NCI-H146 (cell line): ENCODE measurements at regions not wholly inside any gene's neighbourhood (a gene's known extent, or its start where the extent isn't known, plus 50 kb on each side); places are given as distances from the start of the nearest gene placed in this dataset.

Source experiments
- DNase-seq: peaks from one replicate; lab custom pipeline; 2025; lab: John Stamatoyannopoulos, UW

DNA sequence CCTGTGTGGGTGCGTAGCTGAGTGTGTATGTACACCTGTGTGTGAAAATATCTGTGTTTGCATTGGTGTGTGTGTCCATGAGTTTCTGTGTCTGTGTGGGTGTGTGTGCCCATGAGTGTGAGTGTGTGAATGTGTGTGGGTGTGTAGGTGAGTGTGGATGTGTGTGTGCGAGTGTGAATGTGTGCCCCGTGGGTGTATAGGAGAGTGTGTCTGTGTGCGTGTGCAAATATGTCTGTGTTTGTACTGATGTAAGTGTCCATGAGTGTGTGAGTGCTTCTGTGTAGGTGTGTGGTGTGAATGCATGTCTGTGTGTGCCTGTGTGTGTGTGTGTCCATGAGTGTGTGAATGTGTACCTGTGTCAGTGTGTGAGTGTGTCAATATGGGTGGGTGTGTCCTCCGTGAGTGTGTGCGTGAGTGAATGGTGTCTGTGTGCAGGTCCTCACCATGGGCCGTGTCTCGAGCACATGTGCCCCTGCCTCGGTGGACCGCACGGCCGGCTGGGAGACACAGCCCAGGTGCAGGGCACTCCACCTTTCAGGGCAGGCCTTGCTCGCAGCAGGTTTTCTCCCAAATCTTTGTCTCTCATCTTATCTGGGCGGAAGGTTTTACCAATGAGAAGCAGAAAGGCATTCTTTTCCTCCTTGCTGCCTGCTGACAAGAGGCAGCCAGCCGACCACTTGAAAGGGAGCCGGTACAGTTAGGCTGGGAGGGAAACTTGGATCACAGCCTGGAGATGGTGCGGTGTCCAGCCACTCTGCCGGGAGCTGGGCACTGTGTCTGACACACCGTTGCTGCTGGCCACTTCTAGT is 107.1 kb upstream of the FAM20C start:
- no peak for DNase-seq

DNA sequence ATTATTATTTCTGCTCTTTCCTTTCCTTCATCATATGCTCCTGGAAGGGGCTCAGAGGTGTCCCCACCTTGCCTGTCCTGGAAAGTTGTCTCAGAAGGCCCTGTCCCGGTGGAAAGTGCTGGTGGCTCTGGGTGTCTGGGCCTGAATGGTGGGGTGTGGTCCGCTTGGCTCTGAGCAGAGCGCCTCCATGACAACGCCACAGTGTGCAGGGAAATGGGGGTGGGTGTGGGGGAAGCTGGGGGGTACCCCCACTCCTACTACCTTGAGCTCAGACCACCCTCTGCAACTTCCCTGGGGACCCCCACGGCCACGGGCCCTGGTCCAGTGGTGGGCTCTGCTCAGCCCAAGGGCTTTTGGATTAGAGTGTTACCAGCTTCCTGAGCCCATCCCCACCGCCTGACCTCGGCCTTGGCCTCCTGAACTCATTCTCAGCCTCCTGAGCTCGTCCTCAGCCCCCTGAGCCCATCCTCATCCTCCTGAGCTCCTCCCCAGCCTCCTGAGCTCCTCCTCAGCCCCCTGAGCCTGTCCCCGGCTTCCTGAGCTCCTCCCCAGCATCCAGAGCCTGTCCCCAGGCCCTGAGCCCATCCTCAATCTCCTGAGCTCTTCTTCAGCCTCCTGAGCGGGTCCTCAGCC is 106.4 kb upstream of the FAM20C start:
- DNase-seq = no peak

DNA sequence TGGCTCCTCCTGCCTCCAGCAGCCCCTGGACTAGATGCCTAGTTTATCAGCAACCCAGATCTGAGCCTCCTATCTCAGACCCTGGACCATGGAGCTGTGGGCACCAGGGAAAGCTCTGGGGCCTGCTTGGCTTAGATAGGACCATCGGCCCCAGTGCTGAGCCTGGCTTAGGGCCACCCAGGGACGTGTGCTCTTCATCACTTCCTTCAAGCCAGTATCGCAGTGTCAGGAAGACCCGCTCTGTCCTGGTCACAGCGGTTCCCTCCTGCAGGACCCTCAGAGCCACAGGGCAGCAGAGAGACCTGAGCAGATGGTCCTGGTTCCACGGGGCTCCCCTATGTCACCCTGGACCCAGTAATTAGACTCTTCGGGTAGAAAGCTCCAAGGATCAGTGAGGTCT is 105.7 kb upstream of the FAM20C start:
- DNase-seq = no peak

DNA sequence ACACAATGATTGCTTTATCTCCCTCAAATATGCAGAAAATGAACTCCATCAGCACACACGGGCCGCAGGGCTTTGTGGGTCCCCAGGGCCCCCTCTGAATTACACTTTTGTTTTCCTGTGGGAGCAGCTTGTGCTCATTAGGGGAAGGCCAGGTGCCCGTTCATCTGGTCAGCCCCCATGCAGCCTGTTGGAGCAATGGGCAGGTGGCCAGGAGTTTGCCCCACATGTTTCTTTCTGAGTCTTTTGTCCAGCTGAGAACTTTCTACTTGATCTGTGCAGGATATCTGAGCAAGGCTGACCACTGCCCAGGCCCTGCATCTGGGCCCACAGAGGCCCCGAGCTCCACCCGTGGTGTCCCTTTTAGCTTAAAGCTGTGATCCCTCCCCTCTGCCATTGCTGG is 105.3 kb upstream of the FAM20C start:
- no peak for DNase-seq

DNA sequence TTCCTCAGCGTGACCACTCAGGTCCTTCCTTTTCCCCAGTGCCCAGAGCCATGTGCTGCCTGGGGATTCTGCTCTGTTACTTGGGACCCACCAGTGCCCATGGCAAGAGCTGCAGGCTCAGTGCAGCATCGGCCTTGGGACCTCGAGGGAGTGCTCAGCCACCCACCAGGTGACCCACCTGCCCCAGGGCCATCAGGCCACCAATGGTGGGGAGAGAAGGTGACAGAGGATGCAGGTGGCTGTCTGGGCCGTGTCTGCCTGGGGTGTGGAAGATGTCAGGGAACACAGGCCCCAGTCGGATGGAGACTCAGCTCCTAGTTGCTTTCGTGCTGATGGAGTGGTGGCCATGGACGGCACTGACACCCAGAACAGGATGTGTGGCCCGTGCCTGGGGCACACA is 104.7 kb upstream of the FAM20C start:
- DNase-seq = no peak

DNA sequence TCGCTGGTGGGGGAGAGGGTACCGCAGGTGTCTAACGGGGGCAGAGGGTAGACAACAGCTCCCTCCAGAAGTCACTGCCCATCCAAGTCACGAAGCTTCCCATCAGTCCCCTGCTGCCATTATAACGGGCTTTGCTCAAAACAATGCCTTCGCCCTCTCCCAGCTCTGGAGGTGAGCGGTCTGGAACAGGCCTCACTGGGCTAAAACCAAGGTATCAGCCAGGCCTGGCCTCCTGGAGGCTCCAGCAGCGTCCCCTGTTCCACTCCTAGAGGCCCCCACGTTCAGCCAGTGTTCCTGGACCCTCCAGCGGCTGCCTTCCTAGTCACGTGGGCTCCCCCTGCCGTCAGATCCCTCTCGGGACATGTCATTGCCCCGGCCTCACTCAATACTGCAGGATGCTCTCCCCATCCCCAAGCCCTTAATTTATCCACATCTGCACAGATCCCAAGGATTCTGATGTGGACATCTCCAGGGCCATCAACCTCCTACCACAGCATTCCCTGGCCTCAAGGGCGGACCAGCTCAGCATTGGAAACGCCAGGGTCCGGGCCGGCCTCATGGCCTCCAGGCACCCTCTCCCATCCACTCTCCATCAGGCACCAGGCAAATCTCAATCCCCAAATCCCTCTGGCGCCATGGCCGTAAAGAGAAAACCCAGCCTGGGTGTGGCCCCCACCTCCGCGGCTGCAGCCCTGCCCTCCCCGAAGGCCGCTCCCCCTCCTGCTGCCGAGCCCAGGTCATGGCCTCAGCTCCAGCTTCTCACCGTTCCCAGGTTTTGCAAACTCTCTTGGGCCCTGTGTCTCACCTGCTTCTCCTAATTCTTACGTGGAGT is 104.1 kb upstream of the FAM20C start:
- no peak for DNase-seq

DNA sequence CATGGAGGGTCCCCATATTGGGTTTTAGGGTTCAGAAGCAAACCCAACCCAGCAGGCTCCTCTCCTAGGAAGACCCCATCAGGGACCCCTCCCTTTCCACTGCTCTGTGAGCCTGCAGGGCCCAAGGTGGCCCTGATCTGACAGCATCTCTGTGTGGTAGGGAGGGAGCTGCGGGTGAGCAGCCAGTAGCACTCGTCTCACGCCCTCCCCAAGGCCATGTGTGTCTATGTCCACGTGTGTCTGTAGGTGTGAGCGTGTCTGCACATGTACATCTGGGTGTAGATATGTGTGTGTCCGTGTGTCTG is 103.5 kb upstream of the FAM20C start:
- no peak for DNase-seq

DNA sequence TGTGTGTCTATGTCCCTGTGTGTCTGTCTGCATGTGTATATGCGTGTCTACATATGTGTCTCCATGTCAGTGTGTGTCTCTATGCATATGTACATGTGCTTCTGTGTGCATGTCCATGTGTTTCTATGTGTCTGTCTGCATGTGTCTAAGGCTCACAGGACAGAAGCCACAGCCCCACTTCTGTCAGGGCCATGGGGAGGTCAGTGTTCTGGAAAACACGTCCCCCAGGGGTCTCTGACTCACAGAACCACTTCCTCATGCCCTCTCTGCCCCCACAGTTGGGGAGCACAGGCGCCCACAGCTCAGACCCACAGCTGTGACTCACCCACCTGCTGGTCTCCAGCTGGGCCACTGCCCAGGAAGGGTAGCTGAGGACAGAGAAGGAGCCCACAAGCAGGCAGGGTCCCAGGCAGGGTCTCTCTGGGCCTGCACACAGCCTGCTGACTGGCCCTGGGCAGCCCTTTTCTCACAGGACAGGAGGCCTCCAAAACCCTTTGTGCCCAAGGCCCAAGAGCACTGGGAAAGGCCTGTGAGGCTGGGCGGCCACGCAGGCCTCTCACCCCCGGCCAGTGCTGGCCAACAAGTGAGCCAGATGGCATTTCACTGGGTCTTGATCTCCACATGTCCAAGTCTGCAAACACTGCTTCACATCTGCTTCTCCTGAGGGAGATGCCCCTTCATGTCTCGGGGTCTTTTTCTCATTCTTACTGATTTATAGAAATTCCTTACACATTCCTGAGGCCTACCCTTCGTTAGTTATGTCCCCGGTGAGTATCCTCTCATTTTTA is 102.9 kb upstream of the FAM20C start:
- no peak for DNase-seq

DNA sequence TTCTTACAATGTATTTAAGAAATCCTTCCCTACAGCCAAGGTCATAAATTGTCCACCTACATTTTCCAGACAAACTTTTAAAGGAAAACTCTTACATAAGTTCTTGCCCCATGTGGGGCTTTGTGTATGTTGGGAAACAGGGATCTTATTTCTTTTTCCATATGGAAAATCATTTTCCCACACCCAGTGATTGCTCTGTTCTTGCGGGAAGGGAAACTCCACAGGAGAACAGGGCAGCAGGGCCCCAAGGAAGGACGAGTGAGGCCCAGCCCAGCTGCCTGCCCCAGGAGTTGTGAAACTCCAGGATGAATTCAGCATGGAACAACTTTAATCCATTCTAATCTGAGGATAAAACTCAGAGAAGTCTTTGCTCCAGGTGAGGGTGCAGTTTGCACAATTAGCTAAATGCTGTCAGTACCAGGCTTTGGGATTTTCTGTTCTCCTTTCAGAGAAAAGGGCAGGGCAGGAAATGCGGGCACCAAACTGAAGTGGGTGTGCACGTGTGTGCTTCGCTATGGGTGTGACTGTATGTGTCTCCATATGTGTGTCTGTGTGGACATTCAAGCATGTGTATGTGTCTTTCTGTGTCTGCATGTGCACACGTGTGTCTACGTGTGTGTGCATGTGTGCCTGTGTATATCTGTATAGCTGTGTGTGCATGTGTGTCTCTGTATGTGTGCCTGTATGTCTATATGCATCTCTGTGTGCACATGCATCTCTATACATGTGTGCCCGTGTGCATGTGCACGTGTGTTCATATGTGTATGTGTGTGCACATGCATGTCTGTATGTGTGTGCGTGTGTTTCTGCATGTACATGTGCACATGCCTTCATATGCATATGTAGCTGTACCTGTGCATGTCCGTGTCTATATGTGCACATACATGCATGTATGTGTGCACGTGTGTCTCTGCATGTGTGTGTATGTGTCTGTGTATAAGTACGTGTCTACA is 102.0 kb upstream of the FAM20C start:
- DNase-seq = no peak

DNA sequence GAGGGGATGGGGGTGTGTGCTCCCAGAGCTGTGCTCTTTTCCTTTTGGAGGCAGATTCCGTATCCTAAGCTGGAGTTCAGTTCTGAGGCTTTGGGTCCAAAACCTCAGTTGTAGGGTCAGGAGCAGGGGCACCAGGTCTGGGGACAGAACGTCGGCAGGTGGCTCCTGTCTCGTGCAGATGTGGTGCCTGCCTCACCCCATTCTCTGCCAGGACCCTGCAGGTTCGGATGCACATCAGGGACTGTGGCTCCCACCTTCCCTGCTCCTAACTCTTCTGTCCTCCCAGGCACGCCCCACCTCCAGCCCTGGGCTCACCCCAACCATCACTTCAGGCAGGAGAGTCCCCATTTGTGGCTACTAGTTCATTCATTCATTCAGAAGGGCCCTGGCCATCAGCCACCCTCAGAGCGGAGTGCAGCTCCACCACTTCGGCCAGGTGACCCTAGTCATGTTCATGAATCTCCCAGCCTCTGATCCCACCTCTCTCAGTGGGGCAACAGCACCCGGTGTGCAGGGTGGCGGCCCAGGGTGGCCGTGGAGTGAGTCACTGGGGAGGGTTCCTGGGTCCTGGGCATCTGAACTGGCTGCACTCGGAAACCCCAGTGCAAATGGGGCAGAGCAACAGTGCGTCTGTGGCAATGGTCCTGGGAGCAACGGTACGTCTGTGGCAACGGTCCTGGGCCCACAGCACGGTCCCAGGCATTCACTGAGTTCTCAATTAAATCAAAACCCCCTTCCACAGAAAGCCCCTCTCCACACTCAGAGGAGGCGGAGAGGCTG is 100.8 kb upstream of the FAM20C start:
- DNase-seq = no peak

DNA sequence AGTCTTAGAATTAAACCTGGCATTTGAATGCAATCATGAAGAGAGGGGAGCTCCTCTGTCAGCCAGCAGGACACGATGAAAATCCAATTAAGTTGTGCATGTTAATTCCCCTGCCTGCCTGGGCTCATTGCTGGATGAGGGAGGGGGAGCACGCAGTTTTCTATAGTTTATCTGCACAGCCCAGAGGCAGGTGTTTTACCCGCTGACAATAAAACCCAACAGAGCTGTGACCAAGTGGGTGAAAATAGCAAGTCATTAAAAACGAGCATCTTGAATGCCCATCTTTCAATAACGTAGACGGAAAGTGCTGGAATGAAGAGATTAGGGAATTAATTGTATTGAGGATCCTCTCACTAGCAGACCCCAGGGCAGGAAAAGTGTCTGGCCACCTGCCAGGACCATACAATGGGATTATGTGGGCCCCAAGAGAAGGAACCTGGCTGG is 100.1 kb upstream of the FAM20C start:
- DNase-seq = peak; percentile 21

DNA sequence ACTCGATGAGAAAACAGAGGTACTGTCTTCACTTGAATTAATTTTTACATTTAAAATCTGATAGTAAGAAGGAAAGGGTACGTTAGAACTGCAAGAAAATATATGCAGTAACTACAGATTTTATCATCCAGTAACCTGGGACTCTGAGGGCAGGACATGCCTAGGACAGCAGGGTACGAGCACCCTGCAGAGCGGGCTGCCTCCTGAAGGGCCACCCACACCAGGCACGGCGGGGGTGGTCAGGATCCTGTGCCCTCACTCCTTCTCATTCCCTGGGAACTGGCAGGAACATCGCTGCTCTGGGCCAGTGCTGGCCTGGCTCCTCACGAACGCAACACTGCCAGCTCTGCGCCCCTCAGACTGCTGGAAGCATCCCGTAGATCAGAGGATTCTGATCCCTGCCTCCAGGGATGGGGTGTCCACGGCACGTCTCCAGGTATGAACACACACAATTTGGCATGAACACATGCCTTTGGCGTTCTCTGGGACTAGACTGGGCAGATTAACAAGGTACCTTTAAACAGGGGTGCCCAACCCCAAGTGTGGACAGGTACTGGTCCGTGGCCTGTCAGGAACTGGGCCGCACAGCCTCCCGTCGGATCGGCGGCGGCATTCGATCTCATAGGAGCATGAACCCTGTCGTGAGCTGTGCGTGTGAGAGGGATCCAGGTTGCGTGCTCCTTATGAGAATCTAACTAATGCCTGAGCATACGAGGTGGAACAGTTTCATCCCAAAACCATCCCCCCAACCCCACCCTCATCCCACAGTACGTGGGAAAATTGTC is 99.3 kb upstream of the FAM20C start:
- DNase-seq = no peak

DNA sequence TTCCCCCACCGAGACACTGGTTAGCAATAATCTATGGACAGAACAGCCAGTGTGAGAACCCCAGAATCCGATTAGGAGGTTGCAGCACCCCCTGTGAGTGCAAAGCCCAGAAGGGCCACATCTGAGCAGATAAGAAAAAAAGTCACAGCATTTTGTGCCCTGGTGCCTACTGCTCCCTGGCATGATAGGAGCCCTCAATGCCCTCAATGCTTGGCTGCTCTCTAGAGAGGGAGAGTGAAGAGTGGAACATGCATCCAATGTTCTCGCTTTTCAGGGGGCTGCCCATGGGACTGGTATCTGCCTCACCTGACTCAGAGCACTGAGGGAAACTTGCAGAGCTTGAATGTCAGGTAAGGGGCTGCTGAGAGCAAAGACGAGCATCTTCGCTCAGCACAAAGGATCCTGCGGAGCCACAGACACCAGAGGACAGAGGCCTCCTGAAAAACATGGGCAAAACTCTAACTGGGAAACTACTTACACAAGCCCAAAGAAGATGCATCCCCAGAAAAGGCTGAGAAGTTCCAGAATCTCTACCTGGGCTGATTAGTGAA is 98.0 kb upstream of the FAM20C start:
- no peak for DNase-seq

DNA sequence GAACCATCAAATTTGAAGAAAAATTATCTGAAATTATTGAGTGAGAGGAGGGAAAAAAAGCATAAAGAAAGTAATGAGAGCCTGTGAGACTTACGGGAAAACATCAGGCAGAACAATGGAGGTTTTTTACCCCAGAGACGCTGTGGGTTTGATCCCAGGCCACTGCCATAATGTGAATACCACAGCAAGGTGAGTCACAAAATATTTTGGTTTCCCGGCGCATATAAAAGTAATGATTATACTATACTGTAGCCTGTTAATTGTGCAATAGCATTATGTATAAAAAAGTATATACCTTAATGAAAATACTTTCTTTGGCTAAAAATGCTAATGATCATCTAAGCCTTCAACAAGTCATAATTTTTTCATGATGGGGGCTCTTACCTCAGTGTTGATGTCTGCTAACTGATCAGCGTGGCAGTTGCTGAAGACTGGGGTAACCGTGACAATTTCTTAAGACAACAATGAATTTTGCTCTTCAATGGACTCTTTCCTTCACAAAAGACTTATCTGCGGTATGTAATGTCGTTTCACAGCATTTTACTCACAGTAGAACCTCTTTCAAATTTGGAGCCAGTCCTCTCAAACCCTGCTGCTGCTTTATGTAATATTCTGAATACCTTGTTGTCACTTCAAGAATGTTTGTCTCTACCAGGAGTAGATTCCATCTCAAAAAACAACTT is 97.0 kb upstream of the FAM20C start:
- no peak for DNase-seq

DNA sequence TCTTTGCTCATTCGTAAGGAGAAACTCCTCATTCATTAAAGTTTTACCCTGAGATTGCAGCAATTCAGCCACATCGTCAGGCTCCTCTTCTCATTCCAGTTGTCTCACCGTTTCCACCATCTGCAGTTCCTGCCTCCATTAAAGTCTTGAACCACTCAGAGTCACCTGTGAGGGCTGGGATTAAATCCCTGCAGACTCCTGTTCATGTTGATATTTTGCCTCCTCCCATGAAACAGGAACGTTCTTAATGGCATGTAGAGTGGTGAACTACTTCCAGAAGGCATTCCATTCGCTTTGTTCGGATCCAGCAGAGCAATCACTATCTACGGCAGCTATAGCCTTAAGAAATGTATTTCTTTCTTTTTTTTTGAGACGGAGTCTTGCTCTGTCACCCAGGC is 96.5 kb upstream of the FAM20C start:
- no peak for DNase-seq

DNA sequence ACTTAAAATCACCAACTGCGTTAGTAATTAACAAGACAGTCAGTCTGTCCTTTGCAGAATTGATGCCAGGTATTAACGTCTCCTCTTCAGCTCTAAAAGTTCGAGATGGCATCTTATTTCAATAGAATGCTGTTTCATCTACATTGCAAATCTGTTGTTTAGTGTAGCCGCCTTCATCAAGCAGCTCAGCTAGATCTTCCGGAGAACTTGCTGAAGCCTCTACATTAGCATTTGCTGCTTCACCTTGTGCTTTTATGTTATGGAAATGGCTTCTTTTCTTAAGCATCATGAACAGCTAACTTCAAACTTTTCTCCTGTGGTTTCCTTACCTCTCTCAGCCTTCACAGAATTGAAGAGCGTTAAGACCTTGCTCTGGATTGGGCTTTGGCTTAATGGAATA is 95.5 kb upstream of the FAM20C start:
- DNase-seq = no peak

DNA sequence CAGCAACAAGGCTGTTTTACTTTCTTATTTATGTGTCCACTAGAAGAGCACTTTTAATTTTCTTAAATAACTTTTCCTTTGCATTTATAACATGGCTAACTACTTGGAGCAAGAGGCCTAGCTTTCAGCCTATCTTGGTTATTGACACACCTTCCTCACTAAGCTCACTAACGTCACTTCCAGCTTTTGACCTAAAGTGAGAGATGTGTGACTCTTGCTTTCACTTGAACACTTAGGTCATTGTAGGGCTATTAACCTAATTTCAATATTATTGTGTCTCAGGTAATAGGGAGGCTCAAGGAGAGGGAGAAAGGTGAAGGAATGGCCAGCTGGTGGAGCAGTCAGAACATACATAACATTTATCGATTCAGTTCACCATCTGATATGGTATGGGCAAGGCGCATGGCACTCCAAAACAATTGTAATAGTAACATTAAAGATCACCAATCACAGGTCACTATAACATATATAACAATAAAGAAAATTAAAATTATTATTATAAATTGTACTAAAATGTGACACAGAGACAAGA is 95.0 kb upstream of the FAM20C start:
- no peak for DNase-seq
